ENCODE measurements at regions not wholly inside any gene's neighbourhood (a gene's known extent, or its start where the extent isn't known, plus 50 kb on each side); places are given as distances from the start of the nearest gene placed in this dataset.

- TF ChIP-seq POLR2A (IDR thresholded peaks at IDR 0.05; ENCODE audit: extremely low read depth, insufficient read length) (no peak), CTCF (IDR thresholded peaks at IDR 0.05; ENCODE audit: low read depth, low read length) (no peak), MAX (IDR thresholded peaks at IDR 0.05; ENCODE audit: low read depth, low read length) (no peak)
Measured at GRCh38 chr13:40061466-40062450, 406.3 kb downstream of the COG6 start.

Measured in NB4 (cell line).